HG02970 (cell line): ENCODE measurements at regions not wholly inside any gene's neighbourhood (a gene's known extent, or its start where the extent isn't known, plus 50 kb on each side); places are given as distances from the start of the nearest gene placed in this dataset.
"Not testable (repeated sequence)": the region's sequence is repeated elsewhere in the genome, so short reads cannot be mapped to it uniquely, and the experiment has no call there.

Experiments used
- ATAC-seq: cut with Tn5 transposase; IDR thresholded peaks from one replicate; pipeline ENCODE4 v1.9.1; 2021; ENCODE audit warnings: mild to moderate bottlenecking, moderate library complexity, moderate number of reproducible peaks; ENCODE audit not compliant: unreplicated experiment, low FRiP score

DNA sequence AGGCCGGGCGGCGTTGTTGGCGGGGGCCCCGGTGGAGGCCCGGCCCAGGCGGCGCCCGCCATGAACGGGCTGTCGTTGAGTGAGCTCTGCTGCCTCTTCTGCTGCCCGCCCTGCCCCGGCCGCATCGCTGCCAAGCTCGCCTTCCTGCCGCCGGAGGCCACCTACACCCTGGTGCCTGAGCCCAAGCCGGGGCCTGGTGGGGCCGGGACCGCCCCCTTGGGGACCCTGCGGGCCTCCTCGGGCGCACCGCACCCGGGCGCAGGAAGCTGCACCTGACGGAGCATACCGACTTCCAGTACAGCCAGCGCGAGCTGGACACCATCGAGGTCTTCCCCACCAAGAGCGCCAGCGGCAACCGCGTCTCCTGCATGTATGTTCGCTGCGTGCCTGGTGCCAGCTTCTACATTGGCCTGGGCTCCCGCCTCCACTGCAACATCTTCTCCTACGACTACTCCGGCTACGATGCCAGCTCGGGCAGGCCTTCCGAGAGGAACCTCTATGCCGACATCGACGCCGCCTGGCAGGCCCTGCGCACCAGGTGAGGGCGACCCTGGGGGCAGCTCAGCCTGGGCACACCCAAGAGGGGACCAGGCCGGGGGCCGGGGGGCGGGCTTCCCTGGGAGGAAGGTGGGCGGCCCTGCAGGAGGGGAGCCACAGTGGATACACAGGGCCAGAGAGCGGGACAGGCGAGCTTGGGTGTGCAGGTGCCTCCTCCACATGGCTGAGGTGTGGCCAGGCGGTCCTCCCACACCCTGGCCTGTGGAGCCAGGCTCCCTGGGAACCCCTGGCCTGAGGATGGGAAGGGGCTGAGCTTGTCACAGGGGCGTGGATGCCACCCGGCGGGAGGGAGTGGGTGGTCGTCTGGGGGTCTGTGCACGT is 201.6 kb downstream of the USP22 start:
- not testable (repeated sequence) for ATAC-seq

GRCh38 chr17:20842012-20842411 is 200.8 kb downstream of the USP22 start:
- not testable (repeated sequence) for ATAC-seq

DNA sequence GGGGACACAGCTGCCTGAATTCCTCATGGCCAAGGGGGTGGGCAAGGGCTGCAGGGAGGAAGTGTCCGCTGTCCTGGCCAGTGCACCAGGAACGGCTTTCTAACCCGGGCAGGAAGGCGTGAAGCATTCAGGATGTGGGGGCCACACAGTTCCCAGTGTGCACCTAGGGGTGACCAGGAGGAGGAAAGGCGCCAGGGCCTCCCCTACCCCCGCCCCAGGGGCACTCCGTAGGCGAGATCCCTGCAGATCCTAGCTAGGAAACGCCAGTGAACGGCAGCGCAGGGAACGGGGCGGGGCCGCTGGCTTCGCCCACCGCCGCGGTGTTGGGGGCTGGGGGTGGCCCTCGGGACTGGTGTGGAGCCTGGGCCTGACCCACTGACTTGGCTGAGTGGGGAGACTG is 199.6 kb downstream of the USP22 start:
- not testable (repeated sequence) for ATAC-seq

- ATAC-seq = not testable (repeated sequence)
Measured at GRCh38 chr17:20843799-20844553, 198.8 kb downstream of the USP22 start.

- ATAC-seq = not testable (repeated sequence)
Measured at GRCh38 chr17:20848869-20849443, 193.9 kb downstream of the USP22 start.

GRCh38 chr17:20851591-20852238 is 191.1 kb downstream of the USP22 start:
- ATAC-seq = not testable (repeated sequence)

DNA sequence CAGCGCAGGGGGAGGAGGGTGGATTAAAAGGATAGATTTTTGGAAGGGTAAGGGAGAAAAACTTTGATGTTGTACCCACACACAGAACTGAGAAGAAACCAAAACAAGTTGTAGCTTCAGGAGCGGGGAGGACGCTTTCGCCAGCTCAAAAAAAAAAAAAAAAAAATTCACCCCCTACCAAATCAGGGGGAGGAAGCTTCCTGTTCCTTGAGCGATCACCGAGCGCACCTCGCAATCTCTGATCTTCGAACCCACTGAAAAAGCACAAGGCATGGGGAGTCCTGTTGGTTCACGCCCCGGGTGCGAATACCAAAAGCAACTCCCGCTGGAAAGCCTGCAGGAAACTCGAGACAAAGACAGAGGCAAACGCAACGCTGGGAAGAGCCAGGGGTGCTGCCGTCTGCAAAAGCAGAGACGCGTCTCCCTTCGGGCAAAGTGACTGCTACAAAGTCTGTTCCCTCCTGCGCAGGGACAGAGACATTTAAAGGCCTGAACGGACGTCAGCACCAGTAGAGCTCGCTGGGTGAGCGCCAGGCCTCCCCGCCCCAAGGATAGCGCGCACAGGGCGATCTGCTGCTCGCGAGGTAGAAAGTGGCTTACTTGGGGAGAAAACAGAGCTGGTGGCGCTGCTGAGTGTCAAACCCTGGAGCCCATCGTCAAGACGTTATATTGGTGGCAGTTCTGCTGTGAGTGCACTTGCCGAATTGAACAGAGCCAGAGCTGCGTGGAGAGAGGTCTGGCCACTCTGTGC is 190.4 kb downstream of the USP22 start:
- no peak for ATAC-seq

DNA sequence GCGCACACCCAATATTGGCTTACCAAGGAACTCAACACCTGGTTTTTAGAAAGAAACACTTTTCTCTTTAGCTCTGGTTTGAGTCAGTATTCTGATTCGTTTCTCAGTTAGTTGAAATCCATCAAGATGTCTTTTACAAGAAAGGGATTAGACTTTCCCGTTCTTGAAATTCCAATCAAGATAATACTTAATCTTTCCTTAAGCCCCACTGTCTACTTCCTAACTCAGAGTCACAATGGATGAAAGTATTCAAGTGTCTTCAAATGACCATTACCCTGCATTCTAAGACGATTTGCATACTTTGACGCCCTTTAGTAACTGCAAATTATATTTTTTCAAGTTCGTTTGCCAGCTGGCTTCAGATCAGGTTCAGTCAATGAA is 189.8 kb downstream of the USP22 start:
- ATAC-seq = no peak

GRCh38 chr17:20855910-20856470 is 186.8 kb downstream of the USP22 start:
- ATAC-seq = not testable (repeated sequence)

DNA sequence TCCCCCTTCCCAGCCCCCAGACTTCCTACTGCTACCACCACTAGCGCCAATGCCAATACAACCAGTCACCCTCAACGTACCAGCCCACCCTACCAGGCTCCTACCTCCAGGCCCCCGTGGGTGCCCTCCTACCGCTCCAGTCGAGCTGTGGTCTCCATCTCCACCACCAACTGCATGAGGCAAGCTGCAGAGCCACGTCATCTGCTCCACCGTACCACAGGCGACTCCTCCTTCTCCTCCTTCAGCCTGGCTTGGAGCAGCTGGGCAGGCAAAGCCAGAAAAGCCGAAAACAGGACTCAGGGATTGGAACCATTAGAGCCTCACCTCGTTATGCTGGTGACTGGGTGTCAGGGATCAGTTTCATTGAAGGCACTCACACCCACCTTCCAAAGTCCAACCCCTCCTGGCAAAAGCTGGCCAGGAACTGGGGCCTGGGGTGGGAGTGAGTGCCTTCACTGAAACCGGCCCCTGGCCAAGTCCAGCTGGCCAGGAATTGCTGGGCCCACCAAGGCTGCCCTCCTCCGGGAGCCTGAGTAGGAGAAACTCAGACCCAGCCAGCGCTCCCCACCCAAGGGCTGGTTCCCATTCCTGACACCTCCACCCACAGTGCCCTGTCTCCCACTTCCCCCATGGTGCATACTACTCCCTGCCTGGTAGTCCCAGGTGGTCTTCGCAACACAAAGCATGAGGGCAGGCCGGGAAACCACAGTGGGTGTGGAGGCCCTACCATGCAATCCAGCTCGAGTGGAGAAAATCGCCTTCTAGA is 176.2 kb downstream of the USP22 start:
- not testable (repeated sequence) for ATAC-seq

- not testable (repeated sequence) for ATAC-seq
Measured at GRCh38 chr17:20867436-20867937, 175.3 kb downstream of the USP22 start.

GRCh38 chr17:20867938-20868661 is 174.7 kb downstream of the USP22 start:
- ATAC-seq = not testable (repeated sequence)

- ATAC-seq = not testable (repeated sequence)
Measured at GRCh38 chr17:20868662-20869007, 174.2 kb downstream of the USP22 start.

GRCh38 chr17:20873173-20873572 is 169.6 kb downstream of the USP22 start:
- not testable (repeated sequence) for ATAC-seq

- not testable (repeated sequence) for ATAC-seq
Measured at GRCh38 chr17:20873688-20874328, 169.0 kb downstream of the USP22 start.

DNA sequence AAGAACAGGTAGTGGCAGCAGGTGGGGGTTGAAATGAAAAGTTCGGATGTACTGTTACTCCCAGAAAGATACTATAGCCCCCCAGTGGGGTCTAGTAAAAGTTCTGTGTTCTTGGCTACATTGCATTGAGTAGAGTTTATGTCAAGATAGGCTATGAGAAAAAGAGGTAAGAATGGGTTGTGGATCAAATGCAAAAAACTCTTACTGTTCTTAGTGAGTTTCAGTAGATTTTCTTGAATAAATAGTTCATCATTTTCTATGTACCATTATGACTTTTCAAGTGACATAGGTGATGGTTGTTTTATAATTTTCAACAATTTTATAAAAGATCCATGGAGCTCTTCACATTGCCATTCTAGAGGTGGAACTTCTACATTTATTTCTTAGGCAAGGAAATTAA is 165.4 kb downstream of the USP22 start:
- not testable (repeated sequence) for ATAC-seq

GRCh38 chr17:20890338-20890737 is 152.5 kb downstream of the USP22 start:
- no peak for ATAC-seq

GRCh38 chr17:20895426-20895825 is 147.4 kb downstream of the USP22 start:
- ATAC-seq = not testable (repeated sequence)
